Right hindlimb (tissue), 1 donor: ENCODE measurements at regions not wholly inside any gene's neighbourhood (a gene's known extent, or its start where the extent isn't known, plus 50 kb on each side); places are given as distances from the start of the nearest gene placed in this dataset.
"Not testable (repeated sequence)": the region's sequence is repeated elsewhere in the genome, so short reads cannot be mapped to it uniquely, and the experiment has no call there.

Source experiments
- DNase-seq: peaks from one replicate; pipeline ENCODE4 v3.0.0-alpha.2; 2018

- peak; percentile 35 for DNase-seq
Observed at GRCh38 chr5:57653636-57654290, 171.2 kb upstream of the ACTBL2 start.

- DNase-seq, result no peak
Observed at GRCh38 chr5:57651127-57651526, 168.5 kb upstream of the ACTBL2 start.

DNA sequence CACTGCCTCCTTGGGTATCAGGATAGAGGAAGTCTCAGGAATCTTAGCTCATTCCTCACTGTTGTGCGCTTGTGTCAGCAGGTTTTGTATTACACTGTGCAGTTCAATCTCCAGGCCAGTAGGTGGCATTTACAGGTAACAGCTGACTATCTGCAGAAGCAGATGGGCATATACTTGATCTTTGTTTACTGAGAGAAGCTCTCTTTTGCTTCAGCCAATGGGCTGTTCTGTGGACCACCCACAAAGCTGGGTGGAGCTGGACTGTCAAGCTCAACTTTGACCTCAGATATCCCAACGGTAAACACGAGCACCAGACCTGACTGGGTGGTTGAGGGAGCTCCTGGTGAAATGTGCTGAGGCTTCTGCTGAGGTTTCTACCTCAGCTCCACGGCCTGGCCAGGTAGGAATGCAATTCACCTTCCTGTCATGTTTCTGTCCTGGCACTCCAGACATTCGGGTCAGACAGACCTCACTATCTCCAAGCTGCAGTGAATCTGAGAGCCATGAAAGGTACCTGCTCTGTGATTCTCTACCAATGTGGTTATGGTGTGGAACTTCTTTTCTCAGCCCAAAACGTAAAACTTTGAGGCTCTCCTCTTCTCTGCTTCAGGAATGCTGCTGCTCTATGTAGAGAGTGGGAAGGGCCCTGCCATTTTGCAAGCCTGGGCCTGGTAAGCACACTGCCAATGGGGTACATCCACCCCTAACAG is 167.9 kb upstream of the ACTBL2 start:
- no peak for DNase-seq

DNA sequence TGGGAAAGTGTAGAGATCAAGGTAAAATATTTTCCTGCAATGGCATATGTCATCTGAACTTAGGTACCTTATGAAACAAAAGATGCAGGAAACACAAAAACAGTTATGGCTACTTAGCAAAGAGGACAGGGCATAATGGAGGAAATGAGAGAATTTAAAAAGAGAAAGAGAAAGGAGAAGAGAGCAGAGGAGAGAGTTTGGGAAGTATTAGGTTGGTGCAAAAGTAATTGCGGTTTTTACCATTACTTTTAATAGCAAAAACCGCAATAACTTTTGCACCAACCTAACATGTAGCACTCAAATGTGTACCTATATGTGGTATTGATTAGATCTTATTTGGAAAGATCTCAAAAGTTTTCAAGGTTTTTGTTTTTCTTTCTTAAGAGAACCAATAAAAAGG is 160.1 kb upstream of the ACTBL2 start:
- no peak for DNase-seq

DNA sequence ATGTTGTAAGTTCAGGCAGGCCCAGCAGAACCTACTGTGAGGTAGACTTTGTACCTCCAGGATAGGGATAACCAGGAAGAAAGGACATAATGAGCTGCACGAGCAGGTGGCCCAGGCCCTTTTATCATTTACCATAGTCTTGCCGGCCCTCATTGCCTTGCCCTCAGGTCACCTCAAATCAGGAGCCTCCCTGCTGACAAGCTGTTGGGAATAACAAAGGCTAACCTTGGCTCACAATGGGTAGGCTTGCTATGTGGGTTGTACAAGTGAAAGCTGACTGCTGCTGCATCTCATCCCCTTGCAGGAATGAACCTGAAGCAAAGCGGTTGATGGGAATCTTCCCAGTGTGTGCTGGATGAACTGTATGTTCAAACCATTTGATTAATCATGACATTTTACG is 159.5 kb upstream of the ACTBL2 start:
- DNase-seq, result no peak

GRCh38 chr5:57635146-57635777 is 152.7 kb upstream of the ACTBL2 start:
- DNase-seq, result no peak

GRCh38 chr5:57632937-57633336 is 150.3 kb upstream of the ACTBL2 start:
- DNase-seq, result no peak

DNA sequence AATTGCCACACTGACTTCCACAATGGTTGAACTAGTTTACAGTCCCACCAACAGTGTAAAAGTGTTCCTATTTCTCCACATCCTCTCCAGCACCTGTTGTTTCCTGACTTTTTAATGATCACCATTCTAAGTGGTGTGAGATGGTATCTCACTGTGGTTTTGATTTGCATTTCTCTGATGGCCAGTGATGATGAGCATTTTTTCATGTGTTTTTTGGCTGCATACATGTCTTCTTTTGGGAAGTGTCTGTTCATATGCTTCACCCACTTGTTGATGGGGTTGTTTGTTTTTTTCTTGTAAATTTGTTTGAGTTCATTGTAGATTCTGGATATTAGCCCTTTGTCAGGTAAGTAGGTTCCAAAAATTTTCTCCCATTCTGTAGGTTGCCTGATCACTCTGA is 148.5 kb upstream of the ACTBL2 start:
- DNase-seq, result not testable (repeated sequence)

DNA sequence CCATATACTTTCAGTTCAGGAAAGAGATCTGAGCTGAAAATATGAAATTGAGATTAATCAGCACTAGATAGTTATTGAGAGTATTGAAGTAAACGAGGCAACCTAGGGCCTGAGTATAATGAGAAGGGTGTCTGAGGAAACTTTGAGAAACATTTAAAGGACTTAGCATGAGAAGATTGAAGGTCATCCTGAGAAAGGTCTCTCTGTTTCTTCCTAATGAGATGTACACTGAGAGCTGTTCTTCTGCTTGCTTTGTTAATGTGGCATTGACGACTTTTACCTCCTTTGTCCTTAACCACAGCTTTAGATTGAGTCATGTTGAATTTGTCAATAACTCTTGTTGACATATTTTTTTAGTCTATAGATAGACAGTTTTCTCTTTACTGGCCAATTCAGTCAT is 145.1 kb upstream of the ACTBL2 start:
- DNase-seq, result no peak

DNA sequence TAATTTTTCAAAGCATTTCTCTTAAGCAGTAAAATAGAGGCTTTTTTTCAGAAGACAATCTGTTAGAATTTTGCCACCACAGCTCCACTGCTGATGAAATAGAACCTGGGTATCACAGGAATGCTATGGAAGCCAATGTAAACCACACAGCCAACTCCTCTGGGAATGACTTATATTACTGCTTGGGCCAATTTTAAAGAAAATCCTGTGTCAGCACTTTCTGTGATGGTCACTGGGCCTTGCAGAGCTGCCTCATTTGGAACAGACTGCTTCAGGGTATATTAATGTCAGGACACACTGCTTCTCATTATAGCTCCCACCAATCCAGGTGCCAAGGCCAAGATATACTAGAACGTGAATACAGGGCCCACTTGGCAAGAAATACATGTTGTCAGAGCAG is 144.1 kb upstream of the ACTBL2 start:
- DNase-seq, result no peak

DNA sequence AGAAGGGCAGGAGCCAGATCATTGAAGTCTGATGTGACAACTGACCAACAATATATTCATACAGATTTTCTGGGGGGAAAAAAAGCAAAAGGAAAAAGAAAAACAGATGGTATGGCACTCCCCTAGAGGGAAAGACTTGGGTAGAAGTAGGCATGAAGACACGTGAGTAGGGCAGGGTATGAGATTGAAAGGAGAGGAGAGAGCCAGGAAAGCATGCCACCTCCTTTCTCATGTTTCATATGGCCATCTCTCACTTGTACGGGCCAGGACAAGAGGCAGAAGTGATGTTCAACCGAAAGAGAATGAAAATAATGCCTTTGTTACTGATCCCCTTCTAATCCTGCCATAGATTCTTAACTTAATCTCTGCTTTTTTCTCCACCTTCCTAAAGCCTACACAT is 139.0 kb upstream of the ACTBL2 start:
- DNase-seq, result no peak

DNA sequence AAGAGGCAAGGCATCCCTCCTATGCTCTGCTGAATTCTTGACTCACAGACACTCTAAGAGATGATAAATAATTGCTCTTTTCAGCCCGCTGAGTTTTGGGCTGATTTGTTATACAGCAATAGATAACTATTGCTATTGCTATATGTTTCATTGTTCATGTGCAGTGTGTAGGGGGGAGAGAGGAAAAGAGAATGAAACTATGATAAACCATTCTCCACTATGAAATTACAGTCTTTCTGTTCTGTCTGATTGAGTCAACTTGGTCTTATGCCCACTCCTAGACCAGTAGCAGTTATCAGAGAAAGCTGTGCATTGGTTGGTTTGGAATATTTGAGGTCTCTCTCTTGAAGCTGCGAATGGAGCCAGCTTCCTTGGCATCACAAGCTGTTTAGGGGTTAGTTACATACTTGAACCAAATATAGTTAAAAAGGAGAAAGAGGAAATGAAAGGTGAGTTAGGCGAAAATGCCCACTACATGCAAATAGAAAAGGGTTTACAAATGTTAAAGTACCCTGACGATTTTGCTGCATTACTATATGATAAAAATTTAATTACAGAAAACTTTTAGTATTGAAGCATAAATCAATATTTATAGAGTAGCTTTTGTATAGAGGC is 136.3 kb upstream of the ACTBL2 start:
- no peak for DNase-seq

GRCh38 chr5:57613741-57614140 is 131.1 kb upstream of the ACTBL2 start:
- no peak for DNase-seq

DNA sequence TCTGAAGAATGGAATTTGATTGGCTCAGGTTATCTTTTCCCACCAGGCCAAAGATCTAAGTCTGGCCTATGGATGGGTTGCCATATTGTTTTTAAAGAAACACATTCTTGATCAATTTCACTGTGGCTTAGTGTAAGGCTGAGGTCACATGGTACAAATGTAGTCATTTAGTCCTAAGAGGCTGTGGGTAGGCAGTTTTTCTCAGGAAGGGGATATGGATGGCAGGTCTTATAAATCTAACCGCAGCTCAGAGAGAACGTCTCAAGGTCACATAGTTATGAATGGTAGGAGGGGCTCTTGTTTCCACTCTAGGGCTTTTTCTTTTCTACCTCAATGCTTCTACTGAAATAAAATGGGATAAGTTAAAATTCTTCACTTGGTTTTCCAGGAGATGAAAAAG is 128.6 kb upstream of the ACTBL2 start:
- DNase-seq, result no peak

DNA sequence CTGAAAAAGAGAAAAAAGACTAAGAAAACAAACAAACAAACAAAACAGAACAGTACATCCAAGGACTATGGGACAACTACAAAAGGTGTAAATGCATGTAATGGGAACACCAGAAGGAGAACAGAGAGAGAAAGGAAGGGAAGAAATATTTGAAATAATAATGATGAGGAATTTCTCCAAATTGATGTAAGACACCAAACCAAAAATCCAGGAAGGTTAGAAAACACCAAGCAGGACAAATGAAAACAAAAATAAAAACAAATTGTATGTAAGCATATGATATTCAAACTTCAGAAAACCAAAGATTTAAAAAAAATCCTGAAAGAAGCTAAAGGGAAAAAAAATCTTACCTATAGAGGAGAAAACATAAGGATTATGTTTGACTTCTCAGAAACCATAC is 125.9 kb upstream of the ACTBL2 start:
- no peak for DNase-seq

DNA sequence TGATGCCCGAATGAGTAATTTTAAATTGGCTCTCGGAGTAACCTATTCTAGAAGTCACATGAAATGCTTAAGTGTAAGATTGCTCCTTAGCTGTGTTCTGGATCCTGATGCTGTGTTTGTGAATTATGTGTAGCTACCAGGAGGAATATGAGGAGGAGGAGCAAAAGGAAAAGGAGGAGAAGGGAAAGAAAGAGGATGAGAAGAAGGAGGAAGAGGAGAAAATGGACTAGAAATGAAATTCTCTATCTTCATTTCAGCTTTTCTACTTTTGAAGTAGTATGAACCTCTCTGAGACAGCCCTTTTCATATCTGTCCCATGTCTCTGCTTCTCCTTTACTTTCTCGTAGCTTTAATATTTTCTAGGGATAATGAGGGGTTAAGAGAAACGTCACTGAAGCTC is 119.4 kb upstream of the ACTBL2 start:
- DNase-seq, result no peak

DNA sequence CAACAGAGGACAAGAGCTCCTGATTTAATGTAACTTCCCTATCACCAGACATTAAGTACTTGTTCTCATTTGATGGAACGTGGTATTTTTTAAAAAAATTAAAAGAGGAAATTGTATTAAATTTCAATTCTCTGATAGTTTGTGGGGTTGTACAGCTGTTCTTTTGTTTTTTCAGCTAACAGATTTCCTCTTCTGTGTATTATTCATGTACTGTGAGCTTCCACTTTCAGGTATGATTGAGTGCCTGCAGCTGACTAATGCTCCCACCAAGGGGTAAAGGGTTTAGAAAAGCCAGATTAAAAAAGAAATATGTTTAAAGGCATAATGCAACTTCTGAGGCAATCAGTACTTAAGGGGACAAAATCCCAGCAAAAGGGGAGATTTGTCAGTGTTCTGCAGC is 117.7 kb upstream of the ACTBL2 start:
- DNase-seq, result no peak

GRCh38 chr5:57598756-57599155 is 116.1 kb upstream of the ACTBL2 start:
- no peak for DNase-seq

GRCh38 chr5:57598097-57598496 is 115.5 kb upstream of the ACTBL2 start:
- DNase-seq, result no peak

DNA sequence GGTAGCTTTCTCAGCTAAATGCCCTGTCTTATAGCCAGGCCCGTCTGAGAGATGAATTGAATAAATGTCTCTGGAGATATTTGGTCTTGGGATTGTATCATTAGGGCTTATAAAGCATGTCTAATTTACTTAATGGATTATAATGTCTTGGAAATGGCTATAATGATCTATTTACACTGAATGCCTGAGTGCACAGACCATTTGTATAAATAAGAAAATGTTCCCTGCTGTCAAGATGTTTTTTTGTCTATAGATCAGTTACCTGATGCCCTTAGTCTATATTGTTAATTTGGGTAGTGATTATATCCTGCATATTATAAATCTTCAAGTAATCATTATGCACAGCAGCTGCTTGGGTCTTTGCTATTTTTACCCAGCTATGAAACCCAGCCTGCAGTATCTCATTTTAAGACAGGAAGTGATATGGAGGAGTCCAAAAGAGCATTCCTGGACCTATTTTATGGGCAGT is 112.9 kb upstream of the ACTBL2 start:
- DNase-seq, result no peak

GRCh38 chr5:57594436-57594835 is 111.8 kb upstream of the ACTBL2 start:
- no peak for DNase-seq

- DNase-seq, result no peak
Observed at GRCh38 chr5:57592236-57592635, 109.6 kb upstream of the ACTBL2 start.

GRCh38 chr5:57586649-57587048 is 104.0 kb upstream of the ACTBL2 start:
- DNase-seq, result no peak

DNA sequence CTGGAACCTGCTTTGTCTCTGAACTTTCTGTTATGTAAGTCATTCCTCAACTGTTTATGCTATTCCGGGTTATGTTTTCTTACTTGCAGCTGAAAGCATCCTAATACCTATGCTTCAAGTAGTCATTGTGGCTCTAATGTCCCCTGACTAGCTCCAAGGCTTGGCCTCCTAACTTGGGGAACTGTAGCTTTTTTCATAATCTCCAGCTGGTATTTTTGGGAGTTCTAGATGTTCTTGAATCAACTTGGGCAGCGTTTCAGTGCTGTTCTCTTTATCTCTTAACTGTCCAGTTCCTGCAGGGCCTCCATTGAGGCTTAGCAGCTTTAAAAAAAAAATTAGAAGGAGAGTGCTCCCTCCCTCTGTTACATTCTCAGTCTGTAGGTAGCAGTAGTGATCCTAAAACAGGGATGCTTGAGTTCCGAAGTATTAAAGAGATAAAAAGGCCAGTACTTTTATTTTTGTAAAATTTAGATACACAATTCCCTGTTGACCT is 100.0 kb upstream of the ACTBL2 start:
- no peak for DNase-seq
